ENCODE measurements at regions not wholly inside any gene's neighbourhood (a gene's known extent, or its start where the extent isn't known, plus 50 kb on each side); places are given as distances from the start of the nearest gene placed in this dataset.

- H3K9me3 Mint-ChIP-seq = peaks cover 4% of the 10 kb centered on the region in 2 donors
- 76% methylated on average over 3 of the region's 5 CpGs for WGBS (ENCODE audit: insufficient coverage)
Measured at GRCh38 chr3:94787066-94787465, 724.2 kb downstream of the NSUN3 start.

DNA sequence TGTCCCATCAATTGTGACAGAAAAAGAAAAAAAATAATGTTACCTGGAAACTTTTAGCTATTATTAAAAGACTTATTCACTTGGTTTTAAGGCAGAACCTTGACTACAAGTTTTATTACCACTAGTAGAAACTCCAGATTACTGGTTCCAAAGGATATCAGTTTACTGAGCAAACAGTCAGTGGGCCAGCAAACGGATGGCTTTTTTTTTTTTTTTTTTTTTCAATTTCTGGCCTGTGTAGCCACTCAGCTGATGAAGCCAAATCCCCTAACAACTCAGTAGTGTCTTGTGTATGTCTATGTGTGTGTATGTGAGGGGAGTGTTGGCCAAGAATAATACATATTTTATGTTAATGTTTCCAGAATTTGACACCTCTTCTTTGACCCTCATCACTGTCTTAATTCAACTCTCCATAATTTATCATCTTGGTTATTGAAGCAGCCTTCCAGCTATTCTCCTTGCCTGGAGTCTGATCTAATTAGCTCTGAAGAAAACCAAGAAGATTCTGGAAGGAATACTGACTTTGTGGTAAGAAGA, 724.9 kb downstream of the NSUN3 start:
- Mint-ChIP-seq H3K27ac (no peak overlapping the region), H3K9me3 (peaks cover 4 to 8% of the 10 kb centered on the region in 2 donors), H3K4me3 (no peak overlapping the region), H3K36me3 (no peaks in the 10 kb centered on the region), H3K4me1 (no peaks in the 10 kb centered on the region), H3K27me3 (ENCODE audit: low read depth in 2 of 2) (no peaks in the 10 kb centered on the region)
- no peaks in the 10 kb centered on the region for H3K4me1 ChIP-seq (ENCODE audit: control insufficient read depth, insufficient read depth, low read length)
- WGBS (ENCODE audit: insufficient coverage) = 67% methylated on average over 1 of the region's 1 CpG
- H3K4me3 ChIP-seq (ENCODE audit: low read length) = no peak overlapping the region
- TF ChIP-seq CTCF (IDR thresholded peaks at IDR 0.05) = no peak
- no peaks in the 10 kb centered on the region for H3K27me3 ChIP-seq (ENCODE audit: control insufficient read depth, insufficient read depth, low read length)
- ATAC-seq = no peak
- H3K27ac ChIP-seq (ENCODE audit: low read length) = no peak overlapping the region
- no peaks in the 10 kb centered on the region for H3K9me3 ChIP-seq (ENCODE audit: control insufficient read depth, insufficient read depth, low read length)
- no peak for DNase-seq
- intact Hi-C loops (cut with micrococcal nuclease) = no loop called here
- H3K36me3 ChIP-seq (ENCODE audit: control insufficient read depth, insufficient read depth, low read length) = no peaks in the 10 kb centered on the region

More at GRCh38 chr3:94787066-94787465, 724.2 kb downstream of the NSUN3 start:
- Histone ChIP-seq H3K36me3 (ENCODE audit: control insufficient read depth, insufficient read depth, low read length) (no peaks in the 10 kb centered on the region), H3K4me3 (ENCODE audit: low read length) (no peak overlapping the region), H3K27me3 (ENCODE audit: control insufficient read depth, insufficient read depth, low read length) (no peaks in the 10 kb centered on the region), H3K4me1 (ENCODE audit: control insufficient read depth, insufficient read depth, low read length) (no peaks in the 10 kb centered on the region), H3K27ac (ENCODE audit: low read length) (no peak overlapping the region), H3K9me3 (ENCODE audit: control insufficient read depth, insufficient read depth, low read length) (peaks cover 3% of the 10 kb centered on the region)
- TF ChIP-seq CTCF (IDR thresholded peaks at IDR 0.05) = no peak
- no peaks in the 10 kb centered on the region for H3K36me3 Mint-ChIP-seq
- DNase-seq (no peak), ATAC-seq (no peak)
- no peaks in the 10 kb centered on the region for H3K4me1 Mint-ChIP-seq
- H3K27me3 Mint-ChIP-seq (ENCODE audit: low read depth in 2 of 2) = no peaks in the 10 kb centered on the region
- H3K4me3 Mint-ChIP-seq = no peak overlapping the region
- intact Hi-C loops (cut with micrococcal nuclease) = no loop called here
- H3K27ac Mint-ChIP-seq = no peak overlapping the region

- H3K9me3 Mint-ChIP-seq = peaks cover 9 to 10% of the 10 kb centered on the region in 2 donors
- H3K4me3 Mint-ChIP-seq = no peak overlapping the region
- H3K36me3 Mint-ChIP-seq = no peaks in the 10 kb centered on the region
- DNase-seq (no peak), ATAC-seq (no peak)
- H3K27me3 ChIP-seq (ENCODE audit: control insufficient read depth, insufficient read depth, low read length) = no peaks in the 10 kb centered on the region
- no peak overlapping the region for H3K4me3 ChIP-seq (ENCODE audit: low read length)
- H3K36me3 ChIP-seq (ENCODE audit: control insufficient read depth, insufficient read depth, low read length) = no peaks in the 10 kb centered on the region
- TF ChIP-seq CTCF (IDR thresholded peaks at IDR 0.05) = no peak
- no peaks in the 10 kb centered on the region for H3K4me1 ChIP-seq (ENCODE audit: control insufficient read depth, insufficient read depth, low read length)
- intact Hi-C loops (cut with micrococcal nuclease) = no loop called here
- no peak overlapping the region for H3K27ac Mint-ChIP-seq
- no peaks in the 10 kb centered on the region for H3K27me3 Mint-ChIP-seq (ENCODE audit: low read depth in 2 of 2)
- no peaks in the 10 kb centered on the region for H3K4me1 Mint-ChIP-seq
- no peaks in the 10 kb centered on the region for H3K9me3 ChIP-seq (ENCODE audit: control insufficient read depth, insufficient read depth, low read length)
- no peak overlapping the region for H3K27ac ChIP-seq (ENCODE audit: low read length)
Measured at GRCh38 chr3:94794563-94794962, 731.7 kb downstream of the NSUN3 start.

DNA sequence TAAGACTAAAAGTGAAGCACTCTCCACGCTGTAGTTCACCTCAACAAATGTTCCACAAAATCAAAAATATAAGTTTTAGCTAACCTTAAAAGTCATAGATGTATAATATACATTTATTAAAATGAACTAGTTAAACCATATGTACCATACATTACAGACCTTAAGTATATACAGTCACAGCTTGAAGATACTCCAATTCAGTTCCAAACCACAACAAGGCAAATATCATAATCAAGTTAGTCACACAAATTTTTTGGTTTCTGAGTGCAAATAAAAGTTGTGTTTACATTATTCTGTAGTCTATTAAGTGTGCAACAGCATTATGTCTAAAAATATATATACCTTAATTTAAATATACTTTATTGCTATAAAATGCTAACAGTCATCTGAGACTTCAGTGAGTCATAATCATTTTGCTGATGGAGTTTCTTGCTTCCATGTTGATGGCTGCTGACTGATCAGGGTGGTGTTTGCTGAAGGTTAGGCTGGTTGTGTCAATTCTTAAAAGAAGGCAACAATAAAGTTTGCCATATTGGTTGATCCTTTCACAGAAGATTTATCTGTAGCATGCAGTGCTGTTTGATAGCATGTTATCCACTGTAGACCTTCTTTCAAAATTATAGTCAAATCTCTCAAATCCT, 736.7 kb downstream of the NSUN3 start:
- H3K4me3 ChIP-seq (ENCODE audit: low read length) = no peak overlapping the region
- H3K27me3 ChIP-seq (ENCODE audit: control insufficient read depth, insufficient read depth, low read length) = no peaks in the 10 kb centered on the region
- Mint-ChIP-seq H3K36me3 (no peaks in the 10 kb centered on the region), H3K4me3 (no peak overlapping the region), H3K27ac (no peak overlapping the region), H3K9me3 (peaks cover 6 to 12% of the 10 kb centered on the region in 2 donors), H3K27me3 (ENCODE audit: low read depth in 2 of 2) (no peaks in the 10 kb centered on the region), H3K4me1 (no peaks in the 10 kb centered on the region)
- ATAC-seq (no peak), DNase-seq (no peak)
- H3K9me3 ChIP-seq (ENCODE audit: control insufficient read depth, insufficient read depth, low read length) = peaks cover 3% of the 10 kb centered on the region
- no peak overlapping the region for H3K27ac ChIP-seq (ENCODE audit: low read length)
- H3K36me3 ChIP-seq (ENCODE audit: control insufficient read depth, insufficient read depth, low read length) = no peaks in the 10 kb centered on the region
- TF ChIP-seq CTCF (IDR thresholded peaks at IDR 0.05) = no peak
- intact Hi-C loops (cut with micrococcal nuclease) = no loop called here
- no CpG with 5 or more reads among the region's 1 CpG for WGBS (ENCODE audit: insufficient coverage)
- H3K4me1 ChIP-seq (ENCODE audit: control insufficient read depth, insufficient read depth, low read length) = no peaks in the 10 kb centered on the region

Data from natural killer cell (primary cell).